Fibroblast of gingiva (primary cell): ENCODE measurements at regions not wholly inside any gene's neighbourhood (a gene's known extent, or its start where the extent isn't known, plus 50 kb on each side); places are given as distances from the start of the nearest gene placed in this dataset.
"Not testable (repeated sequence)": the region's sequence is repeated elsewhere in the genome, so short reads cannot be mapped to it uniquely, and the experiment has no call there.

Source experiments
- DNase-seq: peaks from one replicate; pipeline ENCODE4 v3.0.0-alpha.2; 2011; ENCODE audit warnings: low read depth

DNA sequence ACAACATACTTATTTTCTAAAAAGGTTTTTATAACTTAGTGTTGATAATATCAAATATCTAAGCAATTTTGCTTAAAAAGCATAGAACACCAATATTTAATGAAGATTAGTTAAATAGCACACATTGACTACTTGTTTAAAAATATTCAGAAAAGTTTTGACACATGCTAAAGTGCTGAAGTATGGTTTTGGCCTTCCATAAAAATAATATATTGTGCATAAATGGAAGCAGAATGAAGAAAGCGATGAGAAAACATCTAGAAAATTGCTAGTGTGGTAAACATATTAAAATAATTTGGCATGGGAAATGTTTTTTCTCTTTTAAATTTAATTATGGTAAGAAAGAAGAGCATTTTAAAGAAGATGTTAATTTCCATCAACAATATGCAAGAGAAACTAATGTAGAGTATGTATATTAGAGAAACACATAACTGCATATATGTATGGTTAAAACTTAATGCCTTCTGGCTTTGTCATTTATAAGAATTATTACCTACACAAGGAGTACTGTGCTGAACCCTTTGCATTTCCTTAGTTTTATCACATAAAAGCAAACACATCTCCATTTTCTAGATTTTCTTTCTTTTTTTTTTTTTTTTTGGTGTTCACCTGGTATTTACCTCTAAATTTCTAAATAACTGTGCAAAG lies 921.0 kb upstream of the ADAMTS5 start:
- DNase-seq: not testable (repeated sequence)

GRCh38 chr21:27885296-27885711 lies 918.4 kb upstream of the ADAMTS5 start:
- DNase-seq: no peak

GRCh38 chr21:27881331-27881730 lies 914.4 kb upstream of the ADAMTS5 start:
- not testable (repeated sequence) for DNase-seq

GRCh38 chr21:27872411-27872810 lies 905.5 kb upstream of the ADAMTS5 start:
- not testable (repeated sequence) for DNase-seq

DNA sequence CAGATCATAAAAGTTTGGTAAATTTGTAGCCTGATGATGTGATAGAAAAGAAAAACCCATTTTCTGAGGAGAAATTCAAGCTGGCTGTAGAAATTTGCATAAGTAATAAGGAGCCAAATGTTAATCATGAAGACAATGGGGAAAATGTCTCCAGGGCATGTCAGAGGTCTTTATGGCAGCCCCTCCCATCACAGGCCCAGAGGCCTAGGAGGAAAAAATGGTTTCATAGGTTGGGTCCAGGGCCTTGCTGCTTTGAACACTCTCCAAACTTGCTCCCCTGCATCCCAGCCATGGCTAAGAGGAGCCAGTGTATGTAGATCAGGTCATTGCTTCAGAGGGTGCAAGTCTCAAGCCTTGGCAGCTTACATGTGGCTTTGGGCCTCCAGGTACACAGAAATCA lies 903.9 kb upstream of the ADAMTS5 start:
- DNase-seq: not testable (repeated sequence)

GRCh38 chr21:27860314-27860955 lies 893.5 kb upstream of the ADAMTS5 start:
- DNase-seq: peak; percentile 82

GRCh38 chr21:27858053-27858825 lies 891.4 kb upstream of the ADAMTS5 start:
- DNase-seq: not testable (repeated sequence)

DNA sequence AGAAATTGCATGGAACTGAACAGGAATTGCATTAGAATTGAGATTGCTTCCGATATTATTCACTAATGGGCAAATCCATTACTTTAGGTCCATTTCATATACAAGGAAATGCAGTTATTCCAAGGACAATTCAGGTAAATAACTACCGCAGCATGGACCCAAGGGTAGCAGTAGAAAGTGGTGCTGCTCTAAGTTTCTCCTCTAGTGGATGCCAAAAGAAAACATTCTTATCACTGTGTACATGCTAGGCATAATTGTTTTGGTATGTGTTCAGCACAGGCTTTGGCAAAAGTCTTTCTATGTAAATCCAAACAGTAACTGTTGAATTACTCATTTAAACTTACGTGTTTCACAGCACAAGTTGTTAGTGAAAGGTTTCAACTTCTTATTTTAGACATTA lies 890.1 kb upstream of the ADAMTS5 start:
- DNase-seq: not testable (repeated sequence)

GRCh38 chr21:27841084-27841672 lies 874.3 kb upstream of the ADAMTS5 start:
- DNase-seq: no peak

- no peak for DNase-seq
These were observed 873.4 kb upstream of the ADAMTS5 start for GRCh38 chr21:27840262-27840661.

- DNase-seq: no peak
These were observed 872.7 kb upstream of the ADAMTS5 start for GRCh38 chr21:27839512-27840115.

DNA sequence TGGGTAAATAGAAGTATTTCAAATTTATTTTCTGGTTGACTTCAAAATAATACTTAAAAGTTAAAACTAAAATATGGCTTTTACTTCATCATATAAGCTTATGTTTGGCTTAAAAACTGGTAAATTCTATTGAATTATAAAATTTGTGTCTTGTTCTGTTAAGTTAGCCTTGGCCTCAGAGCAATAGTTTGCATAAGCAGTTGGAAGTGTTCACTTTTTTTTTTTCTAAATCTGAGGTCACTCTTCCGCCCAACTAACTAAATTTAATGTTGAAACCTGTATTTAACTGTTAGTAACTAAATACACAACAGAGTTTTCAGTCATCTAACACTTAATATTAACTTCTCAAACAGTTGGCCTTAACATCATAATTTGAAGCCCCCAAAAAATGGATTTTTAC lies 871.7 kb upstream of the ADAMTS5 start:
- no peak for DNase-seq

DNA sequence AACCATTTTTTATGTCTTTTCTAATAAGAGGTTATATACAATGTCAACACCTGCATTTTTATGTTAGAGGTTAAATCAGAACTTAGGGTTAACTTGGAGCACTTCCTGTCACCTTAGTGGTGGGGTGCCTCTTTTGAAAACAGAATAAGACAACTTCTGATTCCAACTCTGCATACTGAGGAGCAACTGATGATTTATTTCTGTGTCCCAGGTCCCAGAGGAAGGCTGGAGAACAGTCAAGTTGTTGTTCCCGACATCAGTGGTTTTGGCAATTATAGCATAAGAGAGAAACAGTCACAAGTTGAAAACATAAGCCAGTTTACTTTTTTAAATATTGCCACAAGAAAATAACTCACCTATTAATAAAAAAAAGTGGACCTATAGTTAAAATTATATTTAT lies 871.0 kb upstream of the ADAMTS5 start:
- DNase-seq: no peak

GRCh38 chr21:27833298-27833697 lies 866.4 kb upstream of the ADAMTS5 start:
- DNase-seq: no peak

- DNase-seq: peak; percentile 71
These were observed 865.1 kb upstream of the ADAMTS5 start for GRCh38 chr21:27831816-27832569.

DNA sequence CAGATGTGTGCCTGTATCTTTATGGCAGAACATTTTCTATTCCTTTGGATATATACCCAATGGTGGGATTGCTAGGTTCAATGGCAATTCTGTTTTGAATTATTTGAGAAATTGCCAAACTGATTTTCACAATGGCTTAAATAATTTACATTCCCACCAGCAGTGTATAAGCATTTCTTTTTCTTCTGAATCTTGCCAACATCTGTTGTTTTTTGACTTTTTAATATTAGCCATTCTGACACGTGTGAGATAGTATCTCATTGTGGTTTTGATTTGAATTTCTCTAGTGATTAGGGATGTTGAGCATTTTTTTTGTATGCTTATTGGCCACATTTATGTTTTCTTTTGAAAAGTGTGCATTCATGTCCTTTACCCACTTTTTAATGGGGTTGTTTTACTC lies 864.3 kb upstream of the ADAMTS5 start:
- DNase-seq: no peak

GRCh38 chr21:27827972-27828371 lies 861.1 kb upstream of the ADAMTS5 start:
- no peak for DNase-seq

- no peak for DNase-seq
These were observed 858.1 kb upstream of the ADAMTS5 start for GRCh38 chr21:27825035-27825434.

- no peak for DNase-seq
These were observed 856.8 kb upstream of the ADAMTS5 start for GRCh38 chr21:27823652-27824201.

DNA sequence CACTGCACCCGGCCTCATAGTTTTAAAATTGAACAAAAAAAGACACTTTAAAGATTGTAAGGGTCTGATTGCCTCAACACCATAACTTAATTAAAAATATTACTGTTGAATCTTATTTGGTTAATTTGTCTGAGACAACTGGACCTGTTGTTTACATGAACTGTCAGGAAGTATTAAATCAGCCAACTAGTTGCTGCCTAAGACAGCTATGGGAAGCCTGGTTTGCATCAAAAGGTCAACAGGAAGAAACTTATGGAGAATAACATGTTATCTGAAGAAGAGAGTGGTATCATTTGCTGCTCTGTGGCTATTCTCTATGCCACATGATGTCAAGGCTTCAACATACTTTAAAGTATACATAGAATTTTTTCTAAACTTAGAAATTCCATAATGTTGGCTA lies 853.5 kb upstream of the ADAMTS5 start:
- DNase-seq: no peak

DNA sequence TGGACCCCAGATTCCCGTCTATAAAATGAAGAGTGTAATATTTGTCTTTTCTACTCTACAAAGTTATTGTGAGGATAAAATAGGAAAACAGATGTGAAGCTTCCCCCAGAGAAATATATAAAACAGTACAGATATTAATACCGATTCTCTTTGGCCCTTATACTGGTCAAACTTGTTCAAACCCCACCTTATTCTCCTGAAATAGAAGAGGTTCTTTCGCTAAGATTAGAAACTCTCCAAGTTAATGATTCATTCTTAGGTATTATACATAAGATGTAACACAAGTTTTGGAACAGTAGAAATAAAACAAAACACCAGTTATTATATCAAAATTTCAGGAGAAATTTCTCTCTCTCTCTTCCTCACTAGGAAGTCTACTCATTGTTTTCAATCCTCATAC lies 852.4 kb upstream of the ADAMTS5 start:
- DNase-seq: no peak
